ENCODE measurements at regions not wholly inside any gene's neighbourhood (a gene's known extent, or its start where the extent isn't known, plus 50 kb on each side); places are given as distances from the start of the nearest gene placed in this dataset.
A peak's percentile ranks its signal among the peaks of the same experiment; 100 is the strongest.

GRCh38 chr11:111444040-111444439, 65.0 kb upstream of the POU2AF1 start:
- no peak for FAIRE-seq

DNA sequence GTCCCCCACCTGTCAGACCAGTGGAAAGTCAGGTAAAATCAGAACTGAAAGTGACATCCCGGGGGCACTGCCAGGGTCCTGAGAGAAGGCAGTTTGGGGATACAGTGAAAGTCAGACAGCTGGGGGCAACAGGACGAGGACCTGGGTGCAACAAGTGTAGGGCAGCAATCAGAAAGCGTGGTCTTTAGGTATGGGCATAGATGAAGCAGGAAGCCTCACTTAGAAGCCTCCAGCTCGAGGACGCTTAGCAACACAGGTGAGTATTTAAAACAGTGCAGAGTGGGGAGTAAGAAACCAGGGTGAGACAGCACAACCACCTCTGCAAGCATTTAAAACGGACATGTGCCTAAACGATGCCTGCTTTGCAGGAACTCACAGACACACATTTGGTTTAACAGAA, 64.6 kb upstream of the POU2AF1 start:
- no peak for FAIRE-seq

DNA sequence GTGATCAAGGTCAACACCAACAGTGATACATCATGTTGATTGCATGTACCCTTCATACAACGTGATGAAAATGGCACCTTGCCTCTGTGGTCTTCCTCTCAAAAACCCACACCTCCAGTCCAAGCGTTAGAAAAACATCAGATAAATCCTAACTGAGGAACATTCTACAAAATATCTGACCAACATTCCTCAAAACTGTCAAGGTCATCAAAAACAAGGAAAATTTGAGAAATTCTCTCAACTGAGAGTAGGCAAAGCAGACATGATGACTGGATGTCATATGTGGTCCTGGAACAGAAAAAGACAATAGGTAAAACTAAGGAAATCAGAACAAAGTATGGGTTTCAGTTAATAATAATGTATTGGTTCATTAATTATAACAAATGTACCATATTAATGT, 64.0 kb upstream of the POU2AF1 start:
- no peak for FAIRE-seq

- no peak for FAIRE-seq
Observed at GRCh38 chr11:111441443-111441842, 62.4 kb upstream of the POU2AF1 start.

GRCh38 chr11:111440416-111441205, 61.5 kb upstream of the POU2AF1 start:
- FAIRE-seq: no peak

DNA sequence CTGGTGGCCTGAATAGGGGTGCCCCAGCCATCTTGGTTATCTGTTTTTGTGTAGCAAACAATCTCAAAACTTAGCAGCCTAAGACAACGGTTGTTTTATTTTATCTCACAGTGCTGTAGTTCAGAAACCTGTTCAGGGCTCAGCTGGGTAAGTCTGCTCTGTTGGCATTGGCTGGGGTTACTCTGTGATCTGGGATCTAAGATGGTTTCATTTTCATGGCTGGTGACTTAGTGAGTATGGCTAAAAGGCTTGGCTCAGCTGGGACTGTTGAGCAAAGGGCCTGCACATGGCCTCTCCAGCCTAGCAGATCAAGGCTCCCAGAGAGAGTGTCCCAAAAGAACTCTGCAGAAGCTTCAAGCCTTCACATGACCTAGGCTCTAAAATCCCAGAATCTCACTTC, 60.8 kb upstream of the POU2AF1 start:
- no peak for FAIRE-seq

DNA sequence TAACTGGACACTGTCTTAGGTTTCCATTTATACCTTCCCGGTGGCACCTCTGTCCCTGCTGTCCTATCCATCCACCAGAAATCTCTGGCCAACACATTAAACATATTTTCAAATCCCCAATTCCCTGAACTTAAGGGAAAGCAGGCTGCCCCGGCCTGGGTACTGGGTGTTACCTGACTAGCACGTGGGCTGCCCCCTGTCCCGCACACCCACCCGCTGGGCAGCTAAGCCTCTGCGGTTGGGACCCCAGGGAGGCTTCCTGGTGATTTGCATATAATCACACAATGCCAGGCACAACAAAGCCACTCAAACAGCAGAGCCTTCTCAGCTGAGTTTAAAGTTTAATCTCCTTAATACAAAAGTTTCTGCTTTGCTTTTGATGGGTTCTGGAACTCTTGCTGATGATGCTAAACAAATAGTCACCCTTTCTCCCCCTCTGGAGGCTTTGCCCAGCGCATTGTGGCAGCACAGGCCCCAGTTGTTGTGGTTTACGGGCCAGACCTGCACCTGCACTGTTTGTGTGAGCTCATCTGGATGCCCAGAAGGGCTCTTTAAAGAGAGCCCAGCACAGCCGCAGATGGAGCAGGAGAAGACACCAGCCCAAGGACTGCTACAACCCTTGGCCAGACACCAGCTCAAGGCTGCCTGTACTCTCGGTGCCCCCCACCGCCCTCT, 59.9 kb upstream of the POU2AF1 start:
- no peak for FAIRE-seq

GRCh38 chr11:111438168-111438567, 59.1 kb upstream of the POU2AF1 start:
- FAIRE-seq: no peak

DNA sequence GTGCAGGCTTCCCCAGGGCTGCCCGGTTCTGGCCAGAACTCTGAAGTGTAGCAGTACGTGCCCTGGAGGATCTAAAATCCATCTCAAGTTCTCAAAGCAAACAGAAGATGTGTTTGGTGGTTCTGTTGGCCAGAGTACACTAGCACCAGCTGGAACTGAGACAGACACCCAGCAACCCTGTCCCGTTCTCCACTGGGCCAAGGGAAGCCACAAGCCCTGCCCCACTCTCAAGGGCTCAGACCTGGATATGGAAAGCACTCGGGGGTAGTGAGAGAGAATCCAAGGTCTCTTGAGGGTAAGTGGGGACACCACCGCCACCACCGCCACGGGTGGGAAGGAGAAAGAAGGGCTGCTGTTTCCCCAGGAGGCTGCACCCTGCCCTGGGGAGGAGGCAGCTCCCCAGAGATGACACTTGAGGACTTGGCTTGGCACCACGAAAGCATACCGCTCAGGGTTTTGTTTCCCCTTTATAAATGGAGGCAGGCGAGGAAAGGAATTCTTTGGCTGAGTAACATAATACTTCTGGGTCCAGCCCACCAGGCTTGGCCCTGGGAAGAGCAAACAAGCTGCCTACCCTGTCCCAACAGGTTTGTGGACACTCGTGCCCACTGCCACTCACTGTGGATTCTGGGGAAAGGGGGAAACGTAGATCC, 56.1 kb upstream of the POU2AF1 start:
- FAIRE-seq: no peak

GRCh38 chr11:111429066-111429506, 50.0 kb upstream of the POU2AF1 start:
- FAIRE-seq: peak; percentile 77
